Endometrium (tissue), 2 donors: ENCODE measurements at regions not wholly inside any gene's neighbourhood (a gene's known extent, or its start where the extent isn't known, plus 50 kb on each side); places are given as distances from the start of the nearest gene placed in this dataset.

ENCODE experiments used
- FAIRE-seq: peaks from 2 replicates; lab custom pipeline; 2012; peaks lifted over from hg19 to GRCh38; lab: Jason Lieb, UNC
- donor health status: control.
- donor health status: control.

- no peak for FAIRE-seq
Measured at GRCh38 chr6:164554700-164555476, 754.5 kb downstream of the C6orf118 start.

- FAIRE-seq: no peak
Measured at GRCh38 chr6:164554226-164554625, 755.2 kb downstream of the C6orf118 start.

- no peak for FAIRE-seq
Measured at GRCh38 chr6:164551706-164552105, 757.7 kb downstream of the C6orf118 start.

- no peak for FAIRE-seq
Measured at GRCh38 chr6:164547076-164547475, 762.3 kb downstream of the C6orf118 start.

- FAIRE-seq: no peak
Measured at GRCh38 chr6:164546263-164546662, 763.1 kb downstream of the C6orf118 start.

- no peak for FAIRE-seq
Measured at GRCh38 chr6:164534070-164534766, 775.2 kb downstream of the C6orf118 start.

- no peak for FAIRE-seq
Measured at GRCh38 chr6:164533045-164533362, 776.4 kb downstream of the C6orf118 start.

- no peak for FAIRE-seq
Measured at GRCh38 chr6:164532198-164533044, 777.0 kb downstream of the C6orf118 start.

GRCh38 chr6:164531736-164532135 is 777.7 kb downstream of the C6orf118 start:
- no peak for FAIRE-seq

- no peak for FAIRE-seq
Measured at GRCh38 chr6:164528539-164528938, 780.9 kb downstream of the C6orf118 start.

GRCh38 chr6:164523087-164523654 is 786.2 kb downstream of the C6orf118 start:
- no peak for FAIRE-seq

- no peak for FAIRE-seq
Measured at GRCh38 chr6:164520916-164521315, 788.5 kb downstream of the C6orf118 start.

GRCh38 chr6:164507206-164507940 is 802.0 kb downstream of the C6orf118 start:
- FAIRE-seq: no peak

- no peak for FAIRE-seq
Measured at GRCh38 chr6:164505425-164505824, 804.0 kb downstream of the C6orf118 start.

- FAIRE-seq: no peak
Measured at GRCh38 chr6:164502833-164503232, 806.6 kb downstream of the C6orf118 start.

- no peak for FAIRE-seq
Measured at GRCh38 chr6:164495882-164496495, 813.4 kb downstream of the C6orf118 start.

- FAIRE-seq: no peak
Measured at GRCh38 chr6:164478426-164478825, 831.0 kb downstream of the C6orf118 start.

- no peak for FAIRE-seq
Measured at GRCh38 chr6:164477790-164478189, 831.6 kb downstream of the C6orf118 start.

- FAIRE-seq: no peak
Measured at GRCh38 chr6:164477101-164477500, 832.3 kb downstream of the C6orf118 start.

GRCh38 chr6:164469276-164469949 is 840.0 kb downstream of the C6orf118 start:
- FAIRE-seq: no peak

GRCh38 chr6:164455835-164456234 is 853.6 kb downstream of the C6orf118 start:
- no peak for FAIRE-seq
